ENCODE measurements at regions not wholly inside any gene's neighbourhood (a gene's known extent, or its start where the extent isn't known, plus 50 kb on each side); places are given as distances from the start of the nearest gene placed in this dataset.

- TF ChIP-seq REST (IDR thresholded peaks at IDR 0.05; ENCODE audit: unreplicated experiment) (no peak), ZNF331 (CRISPR knock-in tag; IDR thresholded peaks at IDR 0.05; ENCODE audit: low read depth) (no peak), ETS1 (IDR thresholded peaks at IDR 0.05) (no peak), EZH2phosphoT487 (IDR thresholded peaks at IDR 0.05; ENCODE audit: unreplicated experiment) (no peak), POLR2AphosphoS5 (IDR thresholded peaks at IDR 0.05; ENCODE audit: low read depth) (no peak), CREB1 (CRISPR knock-in tag; IDR thresholded peaks at IDR 0.05; ENCODE audit: low read depth) (no peak), EZH2 (IDR thresholded peaks at IDR 0.05; ENCODE audit: low read depth, unreplicated experiment) (no peak)
Observed at GRCh38 chr6:78483553-78484197, 383.7 kb upstream of the IRAK1BP1 start (continued).

- Histone ChIP-seq H3F3A (replicated peaks; ENCODE audit: low read depth) (no peaks in the 10 kb centered on the region), H3K4me2 (no peak overlapping the region), H3K79me2 (replicated peaks; ENCODE audit: insufficient read depth) (no peaks in the 10 kb centered on the region), H3K27ac (ENCODE audit: low read depth) (no peak overlapping the region), H4K20me1 (replicated peaks; ENCODE audit: insufficient read depth) (no peaks in the 10 kb centered on the region), H3K27me3 (ENCODE audit: insufficient read depth) (no peaks in the 10 kb centered on the region), H2AFZ (no peak overlapping the region), H3K9me2 (ENCODE audit: insufficient read depth) (0 out of 2 replicates have a peak, but pooled peaks cover 3% of the 10 kb centered on the region), H3K4me3 (no peak overlapping the region), H3K36me3 (ENCODE audit: insufficient read depth) (no peaks in the 10 kb centered on the region), H3K4me1 (ENCODE audit: insufficient read depth) (peaks cover 7% of the 10 kb centered on the region; the same call in 1 of the 2 replicates)
- H3K4me3 Mint-ChIP-seq, result no peak overlapping the region
- peaks cover 3% of the 10 kb centered on the region; the same call in 1 of the 3 replicates for H3K9me3 Mint-ChIP-seq
- H3K36me3 Mint-ChIP-seq (ENCODE audit: low read depth), result no peaks in the 10 kb centered on the region
- H3K4me1 Mint-ChIP-seq, result peaks cover 6% of the 10 kb centered on the region; the same call in 2 of the 3 replicates
- DNase-seq (ENCODE audit: low spot score) (no peak), ATAC-seq (no peak)
- H3K27me3 Mint-ChIP-seq (ENCODE audit: insufficient read depth, low read depth, poor library complexity), result peaks cover 3% of the 10 kb centered on the region
- H3K27ac Mint-ChIP-seq, result no peak overlapping the region
- no peak for TF ChIP-seq REST (IDR thresholded peaks at IDR 0.05; ENCODE audit: unreplicated experiment)
- TF ChIP-seq JUNB (IDR thresholded peaks at IDR 0.05; ENCODE audit: unreplicated experiment), result no peak
- TF ChIP-seq CREB1 (CRISPR knock-in tag; IDR thresholded peaks at IDR 0.05; ENCODE audit: low read depth), result no peak
- no peak for TF ChIP-seq ZNF114 (CRISPR knock-in tag; IDR thresholded peaks at IDR 0.05)
Observed at GRCh38 chr6:78484198-78485064, 382.9 kb upstream of the IRAK1BP1 start.

All from GM23338 (cell line).